ENCODE measurements at regions not wholly inside any gene's neighbourhood (a gene's known extent, or its start where the extent isn't known, plus 50 kb on each side); places are given as distances from the start of the nearest gene placed in this dataset.

GRCh38 chr4:127414951-127415606 is 217.7 kb upstream of the INTU start:
- Histone ChIP-seq H2AFZ (ENCODE audit: low read length) (no peak overlapping the region), H3K9me2 (replicated peaks; ENCODE audit: insufficient read depth, low read length) (no peaks in the 10 kb centered on the region), H3K4me2 (ENCODE audit: low read depth, low read length, poor library complexity, severe bottlenecking) (no peak overlapping the region), H3K9me3 (ENCODE audit: low read length) (no peaks in the 10 kb centered on the region), H3K79me2 (ENCODE audit: low read length) (no peaks in the 10 kb centered on the region), H4K20me1 (ENCODE audit: insufficient read depth, low read depth, low read length) (no peaks in the 10 kb centered on the region), H3K9ac (ENCODE audit: low read length) (no peak overlapping the region), H3K4me3 (ENCODE audit: low read length) (no peak overlapping the region), H3K27me3 (ENCODE audit: low read length) (no peaks in the 10 kb centered on the region), H3K4me1 (ENCODE audit: low read length) (no peaks in the 10 kb centered on the region), H3K27ac (ENCODE audit: low read length) (no peak overlapping the region), H3K36me3 (ENCODE audit: insufficient read depth, low read length) (no peaks in the 10 kb centered on the region)
- DNase-seq, result no peak

GRCh38 chr4:127416115-127416514 is 216.6 kb upstream of the INTU start:
- Histone ChIP-seq H3K36me3 (ENCODE audit: insufficient read depth, low read length) (no peaks in the 10 kb centered on the region), H3K4me3 (ENCODE audit: low read length) (no peak overlapping the region), H3K9me2 (replicated peaks; ENCODE audit: insufficient read depth, low read length) (no peaks in the 10 kb centered on the region), H3K9me3 (ENCODE audit: low read length) (no peaks in the 10 kb centered on the region), H2AFZ (ENCODE audit: low read length) (no peak overlapping the region), H3K4me1 (ENCODE audit: low read length) (no peaks in the 10 kb centered on the region), H3K27ac (ENCODE audit: low read length) (no peak overlapping the region), H4K20me1 (ENCODE audit: insufficient read depth, low read depth, low read length) (no peaks in the 10 kb centered on the region), H3K9ac (ENCODE audit: low read length) (no peak overlapping the region), H3K4me2 (ENCODE audit: low read depth, low read length, poor library complexity, severe bottlenecking) (no peak overlapping the region), H3K27me3 (ENCODE audit: low read length) (no peaks in the 10 kb centered on the region), H3K79me2 (ENCODE audit: low read length) (no peaks in the 10 kb centered on the region)
- no peak for DNase-seq

- H3K9me2 ChIP-seq (replicated peaks; ENCODE audit: insufficient read depth, low read length), result no peaks in the 10 kb centered on the region
- no peak for DNase-seq
- H3K79me2 ChIP-seq (ENCODE audit: low read length), result no peaks in the 10 kb centered on the region
- no peak overlapping the region for H2AFZ ChIP-seq (ENCODE audit: low read length)
- no peaks in the 10 kb centered on the region for H3K27me3 ChIP-seq (ENCODE audit: low read length)
- no peaks in the 10 kb centered on the region for H3K4me1 ChIP-seq (ENCODE audit: low read length)
- no peak overlapping the region for H3K4me3 ChIP-seq (ENCODE audit: low read length)
- H3K36me3 ChIP-seq (ENCODE audit: insufficient read depth, low read length), result no peaks in the 10 kb centered on the region
- no peak overlapping the region for H3K4me2 ChIP-seq (ENCODE audit: low read depth, low read length, poor library complexity, severe bottlenecking)
- H3K9me3 ChIP-seq (ENCODE audit: low read length), result no peaks in the 10 kb centered on the region
- no peaks in the 10 kb centered on the region for H4K20me1 ChIP-seq (ENCODE audit: insufficient read depth, low read depth, low read length)
- H3K27ac ChIP-seq (ENCODE audit: low read length), result no peak overlapping the region
- H3K9ac ChIP-seq (ENCODE audit: low read length), result no peak overlapping the region
Measured at GRCh38 chr4:127417885-127418535, 214.7 kb upstream of the INTU start.

- no peaks in the 10 kb centered on the region for H3K36me3 ChIP-seq (ENCODE audit: insufficient read depth, low read length)
- H3K9ac ChIP-seq (ENCODE audit: low read length), result no peak overlapping the region
- H3K27ac ChIP-seq (ENCODE audit: low read length), result no peak overlapping the region
- H3K27me3 ChIP-seq (ENCODE audit: low read length), result no peaks in the 10 kb centered on the region
- no peak overlapping the region for H3K4me3 ChIP-seq (ENCODE audit: low read length)
- no peaks in the 10 kb centered on the region for H3K4me1 ChIP-seq (ENCODE audit: low read length)
- H4K20me1 ChIP-seq (ENCODE audit: insufficient read depth, low read depth, low read length), result no peaks in the 10 kb centered on the region
- no peaks in the 10 kb centered on the region for H3K9me2 ChIP-seq (replicated peaks; ENCODE audit: insufficient read depth, low read length)
- H3K9me3 ChIP-seq (ENCODE audit: low read length), result no peaks in the 10 kb centered on the region
- no peak overlapping the region for H2AFZ ChIP-seq (ENCODE audit: low read length)
- H3K4me2 ChIP-seq (ENCODE audit: low read depth, low read length, poor library complexity, severe bottlenecking), result no peak overlapping the region
- no peak for DNase-seq
- H3K79me2 ChIP-seq (ENCODE audit: low read length), result no peaks in the 10 kb centered on the region
Measured at GRCh38 chr4:127419431-127419830, 213.3 kb upstream of the INTU start.

GRCh38 chr4:127421437-127421836 is 211.3 kb upstream of the INTU start:
- Histone ChIP-seq H3K27me3 (ENCODE audit: low read length) (no peaks in the 10 kb centered on the region), H3K9me3 (ENCODE audit: low read length) (no peaks in the 10 kb centered on the region), H3K9ac (ENCODE audit: low read length) (no peak overlapping the region), H4K20me1 (ENCODE audit: insufficient read depth, low read depth, low read length) (no peaks in the 10 kb centered on the region), H3K79me2 (ENCODE audit: low read length) (no peaks in the 10 kb centered on the region), H3K9me2 (replicated peaks; ENCODE audit: insufficient read depth, low read length) (no peaks in the 10 kb centered on the region), H2AFZ (ENCODE audit: low read length) (no peak overlapping the region), H3K27ac (ENCODE audit: low read length) (no peak overlapping the region), H3K4me2 (ENCODE audit: low read depth, low read length, poor library complexity, severe bottlenecking) (no peak overlapping the region), H3K4me3 (ENCODE audit: low read length) (no peak overlapping the region), H3K36me3 (ENCODE audit: insufficient read depth, low read length) (no peaks in the 10 kb centered on the region), H3K4me1 (ENCODE audit: low read length) (no peaks in the 10 kb centered on the region)
- DNase-seq, result no peak

GRCh38 chr4:127425202-127425845 is 207.4 kb upstream of the INTU start:
- no peak overlapping the region for H3K4me2 ChIP-seq (ENCODE audit: low read depth, low read length, poor library complexity, severe bottlenecking)
- H3K9me3 ChIP-seq (ENCODE audit: low read length), result no peaks in the 10 kb centered on the region

GRCh38 chr4:127425851-127426250 is 206.9 kb upstream of the INTU start:
- H3K36me3 ChIP-seq (ENCODE audit: insufficient read depth, low read length), result no peaks in the 10 kb centered on the region
- H3K4me2 ChIP-seq (ENCODE audit: low read depth, low read length, poor library complexity, severe bottlenecking), result no peak overlapping the region
- H3K4me1 ChIP-seq (ENCODE audit: low read length), result no peaks in the 10 kb centered on the region
- H3K27me3 ChIP-seq (ENCODE audit: low read length), result no peaks in the 10 kb centered on the region
- no peak overlapping the region for H3K9ac ChIP-seq (ENCODE audit: low read length)
- H3K4me3 ChIP-seq (ENCODE audit: low read length), result no peak overlapping the region
- no peak overlapping the region for H3K27ac ChIP-seq (ENCODE audit: low read length)
- H3K9me3 ChIP-seq (ENCODE audit: low read length), result no peaks in the 10 kb centered on the region
- no peak overlapping the region for H2AFZ ChIP-seq (ENCODE audit: low read length)
- H3K79me2 ChIP-seq (ENCODE audit: low read length), result no peaks in the 10 kb centered on the region
- DNase-seq, result no peak
- H4K20me1 ChIP-seq (ENCODE audit: insufficient read depth, low read depth, low read length), result no peaks in the 10 kb centered on the region
- no peaks in the 10 kb centered on the region for H3K9me2 ChIP-seq (replicated peaks; ENCODE audit: insufficient read depth, low read length)

More at GRCh38 chr4:127425202-127425845, 207.4 kb upstream of the INTU start:
- H3K27ac ChIP-seq (ENCODE audit: low read length), result no peak overlapping the region
- H3K4me1 ChIP-seq (ENCODE audit: low read length), result no peaks in the 10 kb centered on the region
- H4K20me1 ChIP-seq (ENCODE audit: insufficient read depth, low read depth, low read length), result no peaks in the 10 kb centered on the region
- H3K36me3 ChIP-seq (ENCODE audit: insufficient read depth, low read length), result no peaks in the 10 kb centered on the region
- no peak for DNase-seq
- H3K9me2 ChIP-seq (replicated peaks; ENCODE audit: insufficient read depth, low read length), result no peaks in the 10 kb centered on the region
- H3K27me3 ChIP-seq (ENCODE audit: low read length), result no peaks in the 10 kb centered on the region
- no peak overlapping the region for H2AFZ ChIP-seq (ENCODE audit: low read length)
- no peak overlapping the region for H3K4me3 ChIP-seq (ENCODE audit: low read length)
- no peak overlapping the region for H3K9ac ChIP-seq (ENCODE audit: low read length)
- H3K79me2 ChIP-seq (ENCODE audit: low read length), result no peaks in the 10 kb centered on the region

- H2AFZ ChIP-seq (ENCODE audit: low read length), result no peak overlapping the region
- no peak overlapping the region for H3K4me3 ChIP-seq (ENCODE audit: low read length)
- H3K9me2 ChIP-seq (replicated peaks; ENCODE audit: insufficient read depth, low read length), result no peaks in the 10 kb centered on the region
- H3K4me2 ChIP-seq (ENCODE audit: low read depth, low read length, poor library complexity, severe bottlenecking), result no peak overlapping the region
- no peaks in the 10 kb centered on the region for H3K27me3 ChIP-seq (ENCODE audit: low read length)
- H3K9me3 ChIP-seq (ENCODE audit: low read length), result no peaks in the 10 kb centered on the region
- no peak overlapping the region for H3K9ac ChIP-seq (ENCODE audit: low read length)
- no peak overlapping the region for H3K27ac ChIP-seq (ENCODE audit: low read length)
- no peaks in the 10 kb centered on the region for H3K79me2 ChIP-seq (ENCODE audit: low read length)
- H3K36me3 ChIP-seq (ENCODE audit: insufficient read depth, low read length), result no peaks in the 10 kb centered on the region
- DNase-seq, result no peak
- no peaks in the 10 kb centered on the region for H4K20me1 ChIP-seq (ENCODE audit: insufficient read depth, low read depth, low read length)
- no peaks in the 10 kb centered on the region for H3K4me1 ChIP-seq (ENCODE audit: low read length)
Measured at GRCh38 chr4:127441571-127441970, 191.2 kb upstream of the INTU start.

Data from Karpas-422 (cell line).